ENCODE measurements at regions not wholly inside any gene's neighbourhood (a gene's known extent, or its start where the extent isn't known, plus 50 kb on each side); places are given as distances from the start of the nearest gene placed in this dataset.

DNA sequence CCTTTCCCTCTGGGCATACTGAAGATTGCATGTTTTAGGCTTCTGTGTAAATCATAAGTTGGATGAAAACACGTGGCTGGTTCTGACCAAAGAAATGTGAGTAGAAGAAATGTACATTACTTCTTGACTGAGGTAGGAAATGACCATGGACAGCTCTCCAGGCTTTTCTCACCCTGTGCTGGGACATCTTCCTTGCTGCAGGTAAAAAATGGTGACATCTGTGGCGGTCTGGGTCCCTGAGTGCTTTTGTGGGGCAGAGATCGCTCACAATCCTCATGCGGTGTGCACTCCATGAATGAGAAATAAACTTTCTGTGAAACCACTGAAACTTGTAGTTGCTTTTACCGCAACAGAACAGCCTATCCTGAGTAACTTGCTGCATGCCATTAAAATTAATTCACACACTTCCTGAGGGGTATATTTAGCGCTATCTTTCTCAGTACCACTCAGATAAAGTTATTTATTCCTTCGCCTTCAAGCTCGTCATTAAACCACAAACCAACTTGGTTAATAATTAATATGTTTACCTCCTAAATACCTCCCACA, 730.4 kb downstream of the EFNA5 start:
- no peak for DNase-seq (ENCODE audit: low spot score)
- TF ChIP-seq, protein P1, sequence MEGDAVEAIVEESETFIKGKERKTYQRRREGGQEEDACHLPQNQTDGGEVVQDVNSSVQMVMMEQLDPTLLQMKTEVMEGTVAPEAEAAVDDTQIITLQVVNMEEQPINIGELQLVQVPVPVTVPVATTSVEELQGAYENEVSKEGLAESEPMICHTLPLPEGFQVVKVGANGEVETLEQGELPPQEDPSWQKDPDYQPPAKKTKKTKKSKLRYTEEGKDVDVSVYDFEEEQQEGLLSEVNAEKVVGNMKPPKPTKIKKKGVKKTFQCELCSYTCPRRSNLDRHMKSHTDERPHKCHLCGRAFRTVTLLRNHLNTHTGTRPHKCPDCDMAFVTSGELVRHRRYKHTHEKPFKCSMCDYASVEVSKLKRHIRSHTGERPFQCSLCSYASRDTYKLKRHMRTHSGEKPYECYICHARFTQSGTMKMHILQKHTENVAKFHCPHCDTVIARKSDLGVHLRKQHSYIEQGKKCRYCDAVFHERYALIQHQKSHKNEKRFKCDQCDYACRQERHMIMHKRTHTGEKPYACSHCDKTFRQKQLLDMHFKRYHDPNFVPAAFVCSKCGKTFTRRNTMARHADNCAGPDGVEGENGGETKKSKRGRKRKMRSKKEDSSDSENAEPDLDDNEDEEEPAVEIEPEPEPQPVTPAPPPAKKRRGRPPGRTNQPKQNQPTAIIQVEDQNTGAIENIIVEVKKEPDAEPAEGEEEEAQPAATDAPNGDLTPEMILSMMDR (IDR thresholded peaks at IDR 0.05) = no peak
- no peak overlapping the region for H3K27ac ChIP-seq
- no peak overlapping the region for H3K4me3 ChIP-seq

DNA sequence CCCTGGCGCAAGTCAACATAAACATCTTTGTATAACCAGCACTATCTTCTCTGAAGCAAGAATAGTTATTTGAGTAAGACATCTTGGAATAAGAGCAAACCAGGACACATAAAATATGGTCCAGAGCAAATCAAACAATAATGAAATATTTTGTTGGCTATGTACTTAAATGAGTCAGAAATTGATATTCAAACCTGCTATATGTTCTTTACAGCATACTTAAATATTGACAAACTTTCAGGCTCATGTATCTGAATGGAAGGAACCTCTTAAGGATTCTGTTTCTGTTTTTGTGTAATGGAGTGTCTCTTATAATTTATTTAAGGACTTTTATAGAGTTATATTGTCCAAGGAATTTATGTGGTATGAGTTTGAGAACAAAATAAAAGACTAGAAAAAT, 747.3 kb downstream of the EFNA5 start:
- no peak for DNase-seq (ENCODE audit: low spot score)
- no peak overlapping the region for H3K4me3 ChIP-seq
- TF ChIP-seq, protein P1 (IDR thresholded peaks at IDR 0.05) = no peak
- H3K27ac ChIP-seq = no peak overlapping the region

DNA sequence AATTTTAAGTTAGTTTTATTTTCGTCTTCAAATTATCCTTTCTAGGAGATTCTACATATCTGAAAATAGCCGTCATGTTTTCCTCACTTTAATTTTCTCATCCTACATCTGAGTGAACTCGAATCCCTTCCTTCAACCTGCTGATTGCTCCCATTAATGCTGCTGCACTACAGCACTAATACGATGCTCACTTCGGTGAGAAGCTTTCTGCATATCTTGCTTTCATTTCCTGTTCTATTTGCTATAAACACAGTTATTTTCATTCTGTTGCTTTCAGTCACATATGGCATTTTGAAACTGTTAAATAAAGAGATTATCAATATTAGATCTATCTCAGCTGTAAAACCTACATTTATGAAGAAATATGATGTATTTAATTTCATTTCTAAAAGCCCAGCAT, 749.2 kb downstream of the EFNA5 start:
- no peak overlapping the region for H3K4me3 ChIP-seq
- H3K27ac ChIP-seq = no peak overlapping the region
- TF ChIP-seq, protein P1 (IDR thresholded peaks at IDR 0.05) = no peak
- DNase-seq (ENCODE audit: low spot score) = no peak

DNA sequence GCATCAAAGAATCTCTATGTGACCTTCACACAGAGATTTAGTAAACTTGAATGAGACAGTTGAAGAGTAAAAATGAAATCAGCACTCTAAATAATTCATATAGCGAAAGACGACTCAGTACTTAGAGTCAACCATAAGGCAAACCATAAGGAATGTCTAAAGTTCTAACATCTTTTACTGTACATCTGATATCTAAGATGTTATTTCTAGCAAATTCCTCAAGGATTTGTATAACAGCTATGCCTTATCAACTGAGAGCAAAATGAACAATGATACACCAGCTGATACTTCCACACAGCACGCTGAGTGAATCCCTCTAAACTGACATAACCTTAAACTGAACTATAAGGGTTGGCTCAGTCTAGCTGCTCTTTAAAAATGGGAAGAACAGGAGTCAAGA, 760.3 kb downstream of the EFNA5 start:
- no peak for DNase-seq (ENCODE audit: low spot score)
- H3K4me3 ChIP-seq = no peak overlapping the region
- no peak overlapping the region for H3K27ac ChIP-seq
- TF ChIP-seq, protein P1 (IDR thresholded peaks at IDR 0.05) = no peak

DNA sequence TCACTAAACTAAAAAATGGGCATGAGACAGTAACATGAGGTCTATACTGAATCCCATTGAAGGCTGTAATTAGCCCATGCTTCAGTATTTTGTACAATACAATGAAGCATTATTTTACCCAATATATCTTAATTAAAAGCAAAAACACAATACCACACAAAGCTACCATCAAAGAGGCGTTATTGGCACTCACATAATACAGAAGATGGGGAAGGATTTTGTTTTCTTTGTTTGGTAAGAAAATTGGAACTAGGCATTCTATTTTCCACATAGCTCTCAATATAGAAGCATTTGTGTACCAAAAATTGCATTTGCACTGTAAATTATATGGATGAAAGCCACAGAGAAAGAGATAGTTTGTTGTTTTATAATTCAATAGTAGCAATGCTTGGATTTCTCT, 761.0 kb downstream of the EFNA5 start:
- Histone ChIP-seq H3K4me3 (no peak overlapping the region), H3K27ac (no peak overlapping the region)
- TF ChIP-seq, protein P1 (IDR thresholded peaks at IDR 0.05) = no peak
- no peak for DNase-seq (ENCODE audit: low spot score)

DNA sequence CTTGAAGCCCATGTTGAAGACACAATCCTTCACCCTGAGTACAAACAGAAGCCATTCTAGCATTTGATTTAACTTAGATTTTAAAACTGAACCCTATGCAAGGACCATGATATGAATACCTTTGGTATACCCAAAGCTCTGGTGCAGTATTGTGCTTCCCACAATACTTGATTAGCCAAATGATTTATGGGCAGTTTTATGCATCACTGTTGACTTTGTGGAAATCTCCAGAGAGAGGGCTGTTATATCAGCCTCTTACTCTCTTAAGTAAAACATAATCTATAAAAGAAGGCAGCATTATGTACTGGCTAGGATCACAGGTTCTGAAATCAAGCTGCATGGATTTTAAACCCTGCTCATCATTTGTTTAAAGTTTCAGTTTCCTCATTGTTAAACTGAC, 762.8 kb downstream of the EFNA5 start:
- no peak for DNase-seq (ENCODE audit: low spot score)
- H3K27ac ChIP-seq = no peak overlapping the region
- TF ChIP-seq, protein P1 (IDR thresholded peaks at IDR 0.05) = no peak
- H3K4me3 ChIP-seq = no peak overlapping the region

- no peak for DNase-seq (ENCODE audit: low spot score)
- no peak overlapping the region for H3K27ac ChIP-seq
- TF ChIP-seq, protein P1 (IDR thresholded peaks at IDR 0.05) = no peak
- H3K4me3 ChIP-seq = no peak overlapping the region
Observed at GRCh38 chr5:106906199-106906598, 764.5 kb downstream of the EFNA5 start.
